ENCODE measurements at regions not wholly inside any gene's neighbourhood (a gene's known extent, or its start where the extent isn't known, plus 50 kb on each side); places are given as distances from the start of the nearest gene placed in this dataset.

GRCh38 chr4:10259976-10260375 is 143.4 kb upstream of the WDR1 start:
- Histone ChIP-seq H3K4me1 (ENCODE audit: control insufficient read depth in 2 of 2, insufficient read depth in 2 of 2, low read length in 2 of 2) (no peaks in the 10 kb centered on the region), H3K27me3 (ENCODE audit: control insufficient read depth in 2 of 2, insufficient read depth in 2 of 2, low read length in 2 of 2) (no peaks in the 10 kb centered on the region), H3K27ac (ENCODE audit: low read depth in 2 of 2, low read length in 2 of 2) (no peak overlapping the region), H3K9ac (ENCODE audit: low read depth in 1 of 2, low read length in 2 of 2) (no peak overlapping the region), H3K9me3 (ENCODE audit: control insufficient read depth in 2 of 2, low read length in 2 of 2) (no peaks in the 10 kb centered on the region), H3K4me3 (ENCODE audit: low read length in 2 of 2) (no peak overlapping the region), H3K36me3 (ENCODE audit: control insufficient read depth in 2 of 2, insufficient read depth in 2 of 2, low read length in 2 of 2) (no peaks in the 10 kb centered on the region)

DNA sequence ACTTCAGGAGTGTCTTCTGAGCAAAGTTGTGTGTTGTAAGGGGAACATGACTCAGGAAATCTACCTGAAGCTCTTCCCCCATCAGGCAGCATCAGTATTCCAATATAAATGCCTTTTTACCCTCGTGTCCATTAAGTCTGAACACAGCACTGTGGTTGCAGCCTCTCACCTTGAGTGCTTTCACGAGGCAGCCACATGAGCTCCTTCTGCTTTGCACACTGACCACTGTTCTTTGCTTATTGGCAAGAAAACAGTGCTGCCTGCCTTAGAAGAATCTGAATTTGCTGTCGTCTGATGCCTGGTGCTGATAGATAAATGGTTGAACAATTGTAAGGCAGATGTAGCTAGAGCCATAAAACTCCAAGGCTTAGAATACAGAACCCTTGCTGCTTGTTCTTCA is 139.6 kb upstream of the WDR1 start:
- no peaks in the 10 kb centered on the region for H3K9me3 ChIP-seq (ENCODE audit: control insufficient read depth in 2 of 2, low read length in 2 of 2)
- H3K27me3 ChIP-seq (ENCODE audit: control insufficient read depth in 2 of 2, insufficient read depth in 2 of 2, low read length in 2 of 2): no peaks in the 10 kb centered on the region
- H3K36me3 ChIP-seq (ENCODE audit: control insufficient read depth in 2 of 2, insufficient read depth in 2 of 2, low read length in 2 of 2): no peaks in the 10 kb centered on the region
- H3K27ac ChIP-seq (ENCODE audit: low read depth in 2 of 2, low read length in 2 of 2): no peak overlapping the region
- H3K4me3 ChIP-seq (ENCODE audit: low read length in 2 of 2): no peak overlapping the region
- no peaks in the 10 kb centered on the region for H3K4me1 ChIP-seq (ENCODE audit: control insufficient read depth in 2 of 2, insufficient read depth in 2 of 2, low read length in 2 of 2)
- H3K9ac ChIP-seq (ENCODE audit: low read depth in 1 of 2, low read length in 2 of 2): no peak overlapping the region

GRCh38 chr4:10253765-10254164 is 137.2 kb upstream of the WDR1 start:
- no peaks in the 10 kb centered on the region for H3K36me3 ChIP-seq (ENCODE audit: control insufficient read depth in 2 of 2, insufficient read depth in 2 of 2, low read length in 2 of 2)
- no peak overlapping the region for H3K4me3 ChIP-seq (ENCODE audit: low read length in 2 of 2)
- H3K9me3 ChIP-seq (ENCODE audit: control insufficient read depth in 2 of 2, low read length in 2 of 2): no peaks in the 10 kb centered on the region
- no peaks in the 10 kb centered on the region for H3K4me1 ChIP-seq (ENCODE audit: control insufficient read depth in 2 of 2, insufficient read depth in 2 of 2, low read length in 2 of 2)
- H3K9ac ChIP-seq (ENCODE audit: low read depth in 1 of 2, low read length in 2 of 2): no peak overlapping the region
- no peak overlapping the region for H3K27ac ChIP-seq (ENCODE audit: low read depth in 2 of 2, low read length in 2 of 2)
- no peaks in the 10 kb centered on the region for H3K27me3 ChIP-seq (ENCODE audit: control insufficient read depth in 2 of 2, insufficient read depth in 2 of 2, low read length in 2 of 2)

DNA sequence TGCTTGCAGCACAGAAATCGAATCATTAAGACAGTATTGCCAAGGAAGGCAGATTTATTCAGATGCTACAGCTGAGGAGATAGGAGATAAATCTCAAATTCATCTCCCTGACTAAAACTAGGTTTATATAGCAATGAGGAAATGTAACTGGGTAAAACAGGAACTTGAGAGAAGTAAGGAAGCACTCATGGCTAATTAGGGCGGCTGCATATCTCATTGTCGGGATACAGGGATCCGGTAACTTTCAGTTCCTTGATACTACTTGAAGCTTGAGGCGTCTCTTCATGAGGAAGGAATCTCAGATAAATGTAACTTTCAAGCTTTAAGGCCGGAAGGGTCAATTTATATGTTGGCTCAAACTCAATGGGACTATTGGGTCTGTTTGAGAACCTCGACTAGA is 129.2 kb upstream of the WDR1 start:
- H3K27me3 ChIP-seq (ENCODE audit: control insufficient read depth in 2 of 2, insufficient read depth in 2 of 2, low read length in 2 of 2): no peaks in the 10 kb centered on the region
- H3K4me3 ChIP-seq (ENCODE audit: low read length in 2 of 2): no peak overlapping the region
- no peaks in the 10 kb centered on the region for H3K36me3 ChIP-seq (ENCODE audit: control insufficient read depth in 2 of 2, insufficient read depth in 2 of 2, low read length in 2 of 2)
- no peak overlapping the region for H3K9ac ChIP-seq (ENCODE audit: low read depth in 1 of 2, low read length in 2 of 2)
- H3K27ac ChIP-seq (ENCODE audit: low read depth in 2 of 2, low read length in 2 of 2): no peak overlapping the region
- H3K9me3 ChIP-seq (ENCODE audit: control insufficient read depth in 2 of 2, low read length in 2 of 2): no peaks in the 10 kb centered on the region
- no peaks in the 10 kb centered on the region for H3K4me1 ChIP-seq (ENCODE audit: control insufficient read depth in 2 of 2, insufficient read depth in 2 of 2, low read length in 2 of 2)

DNA sequence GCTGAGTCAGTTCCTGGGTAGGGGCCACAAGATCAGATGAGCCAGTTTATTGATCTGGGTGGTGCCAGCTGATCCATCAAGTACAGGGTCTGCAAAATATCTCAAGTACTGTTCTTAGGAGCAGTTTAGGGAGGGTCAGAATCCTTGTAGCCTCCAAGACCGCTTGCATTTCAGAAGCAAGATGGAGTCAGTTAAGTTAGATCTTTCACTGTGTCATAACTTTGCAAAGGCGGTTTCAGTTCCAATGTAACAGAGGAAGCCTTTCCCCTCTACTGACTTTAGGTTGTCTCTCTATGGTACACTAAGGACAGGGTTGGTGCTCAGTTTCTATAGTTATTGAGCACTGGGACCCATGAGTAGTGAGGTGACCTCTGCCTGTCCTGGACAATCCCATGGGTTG is 127.3 kb upstream of the WDR1 start:
- no peak overlapping the region for H3K4me3 ChIP-seq (ENCODE audit: low read length in 2 of 2)
- H3K9ac ChIP-seq (ENCODE audit: low read depth in 1 of 2, low read length in 2 of 2): no peak overlapping the region
- no peak overlapping the region for H3K27ac ChIP-seq (ENCODE audit: low read depth in 2 of 2, low read length in 2 of 2)
- H3K9me3 ChIP-seq (ENCODE audit: control insufficient read depth in 2 of 2, low read length in 2 of 2): no peaks in the 10 kb centered on the region
- no peaks in the 10 kb centered on the region for H3K27me3 ChIP-seq (ENCODE audit: control insufficient read depth in 2 of 2, insufficient read depth in 2 of 2, low read length in 2 of 2)
- no peaks in the 10 kb centered on the region for H3K36me3 ChIP-seq (ENCODE audit: control insufficient read depth in 2 of 2, insufficient read depth in 2 of 2, low read length in 2 of 2)
- H3K4me1 ChIP-seq (ENCODE audit: control insufficient read depth in 2 of 2, insufficient read depth in 2 of 2, low read length in 2 of 2): no peaks in the 10 kb centered on the region

- no peaks in the 10 kb centered on the region for H3K36me3 ChIP-seq (ENCODE audit: control insufficient read depth in 2 of 2, insufficient read depth in 2 of 2, low read length in 2 of 2)
- H3K9ac ChIP-seq (ENCODE audit: low read depth in 1 of 2, low read length in 2 of 2): no peak overlapping the region
- no peak overlapping the region for H3K27ac ChIP-seq (ENCODE audit: low read depth in 2 of 2, low read length in 2 of 2)
- no peak overlapping the region for H3K4me3 ChIP-seq (ENCODE audit: low read length in 2 of 2)
- H3K9me3 ChIP-seq (ENCODE audit: control insufficient read depth in 2 of 2, low read length in 2 of 2): no peaks in the 10 kb centered on the region
- H3K27me3 ChIP-seq (ENCODE audit: control insufficient read depth in 2 of 2, insufficient read depth in 2 of 2, low read length in 2 of 2): no peaks in the 10 kb centered on the region
- no peaks in the 10 kb centered on the region for H3K4me1 ChIP-seq (ENCODE audit: control insufficient read depth in 2 of 2, insufficient read depth in 2 of 2, low read length in 2 of 2)
These were observed 124.1 kb upstream of the WDR1 start for GRCh38 chr4:10240691-10241090.

- Histone ChIP-seq H3K36me3 (ENCODE audit: control insufficient read depth in 2 of 2, insufficient read depth in 2 of 2, low read length in 2 of 2) (no peaks in the 10 kb centered on the region), H3K4me3 (ENCODE audit: low read length in 2 of 2) (no peak overlapping the region), H3K9ac (ENCODE audit: low read depth in 1 of 2, low read length in 2 of 2) (no peak overlapping the region), H3K9me3 (ENCODE audit: control insufficient read depth in 2 of 2, low read length in 2 of 2) (no peaks in the 10 kb centered on the region), H3K27me3 (ENCODE audit: control insufficient read depth in 2 of 2, insufficient read depth in 2 of 2, low read length in 2 of 2) (no peaks in the 10 kb centered on the region), H3K27ac (ENCODE audit: low read depth in 2 of 2, low read length in 2 of 2) (no peak overlapping the region), H3K4me1 (ENCODE audit: control insufficient read depth in 2 of 2, insufficient read depth in 2 of 2, low read length in 2 of 2) (no peaks in the 10 kb centered on the region)
These were observed 123.5 kb upstream of the WDR1 start for GRCh38 chr4:10239982-10240654.

DNA sequence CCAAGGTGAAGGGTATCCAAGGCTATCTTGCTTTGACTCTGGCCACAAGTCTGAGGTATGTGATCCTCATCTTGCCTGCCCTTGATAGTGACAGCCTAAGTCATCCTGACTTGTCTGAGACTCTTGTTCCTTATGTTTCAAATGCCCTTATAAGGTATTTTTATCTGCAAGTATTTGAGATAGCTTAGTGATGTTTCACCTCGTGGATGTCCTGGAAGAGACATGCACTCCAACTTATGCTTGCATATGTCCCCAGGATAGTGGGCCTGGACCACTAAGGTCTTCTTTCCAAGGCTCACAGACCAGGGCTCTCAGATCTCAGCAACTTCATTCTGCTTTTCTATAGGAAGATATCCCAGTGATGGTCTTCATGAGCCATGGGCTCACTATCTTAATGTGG is 120.5 kb upstream of the WDR1 start:
- Histone ChIP-seq H3K4me3 (ENCODE audit: low read length in 2 of 2) (no peak overlapping the region), H3K27me3 (ENCODE audit: control insufficient read depth in 2 of 2, insufficient read depth in 2 of 2, low read length in 2 of 2) (no peaks in the 10 kb centered on the region), H3K9me3 (ENCODE audit: control insufficient read depth in 2 of 2, low read length in 2 of 2) (no peaks in the 10 kb centered on the region), H3K36me3 (ENCODE audit: control insufficient read depth in 2 of 2, insufficient read depth in 2 of 2, low read length in 2 of 2) (no peaks in the 10 kb centered on the region), H3K9ac (ENCODE audit: low read depth in 1 of 2, low read length in 2 of 2) (no peak overlapping the region), H3K27ac (ENCODE audit: low read depth in 2 of 2, low read length in 2 of 2) (no peak overlapping the region), H3K4me1 (ENCODE audit: control insufficient read depth in 2 of 2, insufficient read depth in 2 of 2, low read length in 2 of 2) (no peaks in the 10 kb centered on the region)

DNA sequence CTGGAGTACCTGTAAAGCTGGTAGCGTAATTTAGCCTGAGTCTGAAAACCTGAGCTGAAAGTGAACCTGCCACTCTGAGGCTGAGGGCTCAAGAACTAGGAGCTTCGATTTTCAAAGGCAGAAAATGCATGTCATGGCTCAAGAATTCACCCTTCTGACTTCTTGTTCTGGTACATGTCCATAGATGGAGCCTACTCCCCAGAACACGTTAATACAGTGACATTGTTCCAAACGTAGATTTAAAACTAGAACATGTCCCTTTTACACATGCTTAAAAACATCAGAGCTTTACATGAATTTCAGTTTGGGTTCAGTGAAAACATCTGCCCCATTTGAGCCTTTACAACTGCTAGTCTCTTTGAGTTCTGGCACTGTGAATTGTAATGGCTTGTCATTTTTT is 115.5 kb upstream of the WDR1 start:
- H3K9ac ChIP-seq (ENCODE audit: low read depth in 1 of 2, low read length in 2 of 2): no peak overlapping the region
- H3K9me3 ChIP-seq (ENCODE audit: control insufficient read depth in 2 of 2, low read length in 2 of 2): no peaks in the 10 kb centered on the region
- no peak overlapping the region for H3K27ac ChIP-seq (ENCODE audit: low read depth in 2 of 2, low read length in 2 of 2)
- no peaks in the 10 kb centered on the region for H3K27me3 ChIP-seq (ENCODE audit: control insufficient read depth in 2 of 2, insufficient read depth in 2 of 2, low read length in 2 of 2)
- no peaks in the 10 kb centered on the region for H3K4me1 ChIP-seq (ENCODE audit: control insufficient read depth in 2 of 2, insufficient read depth in 2 of 2, low read length in 2 of 2)
- no peaks in the 10 kb centered on the region for H3K36me3 ChIP-seq (ENCODE audit: control insufficient read depth in 2 of 2, insufficient read depth in 2 of 2, low read length in 2 of 2)
- no peak overlapping the region for H3K4me3 ChIP-seq (ENCODE audit: low read length in 2 of 2)

DNA sequence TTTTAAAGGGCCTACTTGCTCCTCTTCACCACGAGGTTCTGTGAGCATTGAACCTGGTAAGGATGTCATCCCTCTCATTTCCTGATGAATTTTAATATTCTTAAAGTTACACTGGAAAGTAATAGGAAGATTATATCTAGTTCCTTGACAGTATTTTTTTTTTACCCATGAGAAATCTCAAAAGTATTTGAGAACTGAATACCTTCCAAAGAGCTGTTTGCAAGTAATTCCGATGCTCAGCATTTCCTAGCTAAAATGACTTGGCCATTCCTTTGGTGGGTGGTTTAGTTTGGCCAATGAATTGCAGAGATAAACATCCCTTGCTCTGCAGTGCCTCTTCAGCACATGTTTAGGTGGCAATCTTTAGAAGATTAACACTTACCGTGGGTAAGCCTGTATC is 110.2 kb upstream of the WDR1 start:
- H3K4me3 ChIP-seq (ENCODE audit: low read length in 2 of 2): no peak overlapping the region
- no peaks in the 10 kb centered on the region for H3K27me3 ChIP-seq (ENCODE audit: control insufficient read depth in 2 of 2, insufficient read depth in 2 of 2, low read length in 2 of 2)
- no peak overlapping the region for H3K9ac ChIP-seq (ENCODE audit: low read depth in 1 of 2, low read length in 2 of 2)
- H3K4me1 ChIP-seq (ENCODE audit: control insufficient read depth in 2 of 2, insufficient read depth in 2 of 2, low read length in 2 of 2): no peaks in the 10 kb centered on the region
- no peaks in the 10 kb centered on the region for H3K9me3 ChIP-seq (ENCODE audit: control insufficient read depth in 2 of 2, low read length in 2 of 2)
- H3K27ac ChIP-seq (ENCODE audit: low read depth in 2 of 2, low read length in 2 of 2): no peak overlapping the region
- no peaks in the 10 kb centered on the region for H3K36me3 ChIP-seq (ENCODE audit: control insufficient read depth in 2 of 2, insufficient read depth in 2 of 2, low read length in 2 of 2)

GRCh38 chr4:10225096-10225495 is 108.5 kb upstream of the WDR1 start:
- H3K9ac ChIP-seq (ENCODE audit: low read depth in 1 of 2, low read length in 2 of 2): no peak overlapping the region

More at GRCh38 chr4:10225096-10225495, 108.5 kb upstream of the WDR1 start:
- Histone ChIP-seq H3K9me3 (ENCODE audit: control insufficient read depth in 2 of 2, low read length in 2 of 2) (no peaks in the 10 kb centered on the region), H3K4me3 (ENCODE audit: low read length in 2 of 2) (no peak overlapping the region), H3K4me1 (ENCODE audit: control insufficient read depth in 2 of 2, insufficient read depth in 2 of 2, low read length in 2 of 2) (no peaks in the 10 kb centered on the region), H3K27ac (ENCODE audit: low read depth in 2 of 2, low read length in 2 of 2) (no peak overlapping the region), H3K36me3 (ENCODE audit: control insufficient read depth in 2 of 2, insufficient read depth in 2 of 2, low read length in 2 of 2) (no peaks in the 10 kb centered on the region), H3K27me3 (ENCODE audit: control insufficient read depth in 2 of 2, insufficient read depth in 2 of 2, low read length in 2 of 2) (no peaks in the 10 kb centered on the region)
